Suprapubic skin (tissue), 3 donors: ENCODE measurements at regions not wholly inside any gene's neighbourhood (a gene's known extent, or its start where the extent isn't known, plus 50 kb on each side); places are given as distances from the start of the nearest gene placed in this dataset.

Source experiments
- CTCF ChIP-seq, 2 donors: fragments of 200-600 bp in 1 of 2; fragments of 450-650 bp in 1 of 2; sonication (generic) in 1 of 2; IDR thresholded peaks; one replicate each; pipeline ENCODE4 v1.5.1; 2016 to 2019; ENCODE audit warnings: antibody characterized with exemption in 2 of 2, mild to moderate bottlenecking in 1 of 2, moderate library complexity in 1 of 2
- POLR2A ChIP-seq, 2 donors: fragments of 450-650 bp; IDR thresholded peaks; one replicate each; pipeline ENCODE4 v1.6.1; 2017; ENCODE audit warnings: antibody characterized with exemption in 2 of 2, mild to moderate bottlenecking in 2 of 2, moderate library complexity in 2 of 2

- TF ChIP-seq POLR2A (IDR thresholded peaks at IDR 0.05): no peak
- no peak for TF ChIP-seq CTCF (IDR thresholded peaks at IDR 0.05)
These were observed 129.3 kb upstream of the FAM20C start for GRCh38 chr7:63117-63480.
